ENCODE measurements at regions not wholly inside any gene's neighbourhood (a gene's known extent, or its start where the extent isn't known, plus 50 kb on each side); places are given as distances from the start of the nearest gene placed in this dataset.

- TF ChIP-seq BHLHE40 (IDR thresholded peaks at IDR 0.05; ENCODE audit: low read depth, low read length) (no peak), CEBPB (IDR thresholded peaks at IDR 0.05; ENCODE audit: low read depth, low read length) (no peak), MXI1 (IDR thresholded peaks at IDR 0.05; ENCODE audit: borderline replicate concordance, low read depth, low read length) (no peak), RAD21 (IDR thresholded peaks at IDR 0.05; ENCODE audit: low read length) (no peak), MAFK (IDR thresholded peaks at IDR 0.05; ENCODE audit: low read depth, low read length) (no peak), RCOR1 (IDR thresholded peaks at IDR 0.05; ENCODE audit: insufficient replicate concordance, low read length) (no peak)
- TF ChIP-seq, protein P1, sequence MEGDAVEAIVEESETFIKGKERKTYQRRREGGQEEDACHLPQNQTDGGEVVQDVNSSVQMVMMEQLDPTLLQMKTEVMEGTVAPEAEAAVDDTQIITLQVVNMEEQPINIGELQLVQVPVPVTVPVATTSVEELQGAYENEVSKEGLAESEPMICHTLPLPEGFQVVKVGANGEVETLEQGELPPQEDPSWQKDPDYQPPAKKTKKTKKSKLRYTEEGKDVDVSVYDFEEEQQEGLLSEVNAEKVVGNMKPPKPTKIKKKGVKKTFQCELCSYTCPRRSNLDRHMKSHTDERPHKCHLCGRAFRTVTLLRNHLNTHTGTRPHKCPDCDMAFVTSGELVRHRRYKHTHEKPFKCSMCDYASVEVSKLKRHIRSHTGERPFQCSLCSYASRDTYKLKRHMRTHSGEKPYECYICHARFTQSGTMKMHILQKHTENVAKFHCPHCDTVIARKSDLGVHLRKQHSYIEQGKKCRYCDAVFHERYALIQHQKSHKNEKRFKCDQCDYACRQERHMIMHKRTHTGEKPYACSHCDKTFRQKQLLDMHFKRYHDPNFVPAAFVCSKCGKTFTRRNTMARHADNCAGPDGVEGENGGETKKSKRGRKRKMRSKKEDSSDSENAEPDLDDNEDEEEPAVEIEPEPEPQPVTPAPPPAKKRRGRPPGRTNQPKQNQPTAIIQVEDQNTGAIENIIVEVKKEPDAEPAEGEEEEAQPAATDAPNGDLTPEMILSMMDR (conservative IDR thresholded peaks at IDR 0.05; ENCODE audit: low read depth, low read length) = no peak
- TF ChIP-seq, protein P2, sequence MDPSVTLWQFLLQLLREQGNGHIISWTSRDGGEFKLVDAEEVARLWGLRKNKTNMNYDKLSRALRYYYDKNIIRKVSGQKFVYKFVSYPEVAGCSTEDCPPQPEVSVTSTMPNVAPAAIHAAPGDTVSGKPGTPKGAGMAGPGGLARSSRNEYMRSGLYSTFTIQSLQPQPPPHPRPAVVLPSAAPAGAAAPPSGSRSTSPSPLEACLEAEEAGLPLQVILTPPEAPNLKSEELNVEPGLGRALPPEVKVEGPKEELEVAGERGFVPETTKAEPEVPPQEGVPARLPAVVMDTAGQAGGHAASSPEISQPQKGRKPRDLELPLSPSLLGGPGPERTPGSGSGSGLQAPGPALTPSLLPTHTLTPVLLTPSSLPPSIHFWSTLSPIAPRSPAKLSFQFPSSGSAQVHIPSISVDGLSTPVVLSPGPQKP (IDR thresholded peaks at IDR 0.05; ENCODE audit: borderline replicate concordance, low read depth, low read length) = no peak
- intact Hi-C loops (cut with micrococcal nuclease) (no loop called here), dilution Hi-C loops (cut with HindIII; ENCODE audit: low sequenced_read_pairs, unreplicated experiment) (no loop called here), in situ Hi-C loops (cut with MboI; ENCODE audit: low sequenced_read_pairs) (no loop called here)
- no peaks in the 10 kb centered on the region for H3K9me3 ChIP-seq (ENCODE audit: control insufficient read depth, insufficient read depth, low read length)
- ATAC-seq (ENCODE audit: low read depth) = no peak
- no peak overlapping the region for H3K4ac ChIP-seq (ENCODE audit: low read depth, low read length)
- no peaks in the 10 kb centered on the region for H3K27me3 ChIP-seq (ENCODE audit: control insufficient read depth, insufficient read depth, low read length)
- no peaks in the 10 kb centered on the region for H3K36me3 ChIP-seq (ENCODE audit: control insufficient read depth, insufficient read depth, low read length)
- H2AFZ ChIP-seq (replicated peaks; ENCODE audit: low read length, poor library complexity) = no peak overlapping the region
- DNase-seq = no peak
- POLR2A ChIA-PET (ENCODE audit: unreplicated experiment) = no interaction called here
- no peak overlapping the region for H3K4me2 ChIP-seq (ENCODE audit: low read depth, low read length)
- no peak overlapping the region for H3K9ac ChIP-seq (ENCODE audit: low read depth, low read length)
- no peak overlapping the region for H4K91ac ChIP-seq (ENCODE audit: insufficient read depth, low read depth, low read length)
- no peak overlapping the region for H3K56ac ChIP-seq (ENCODE audit: extremely low read depth, insufficient read depth, low read length)
- H4K5ac ChIP-seq (ENCODE audit: low read depth, low read length) = no peak overlapping the region
- H2AK5ac ChIP-seq (ENCODE audit: low read depth, low read length) = no peak overlapping the region
- no peak overlapping the region for H2BK15ac ChIP-seq (ENCODE audit: low read depth, low read length)
- H2BK5ac ChIP-seq (ENCODE audit: low read depth, low read length, poor library complexity, severe bottlenecking) = no peak overlapping the region
- H3K9me1 ChIP-seq (ENCODE audit: insufficient read depth, low read length) = no peaks in the 10 kb centered on the region
- H2BK20ac ChIP-seq (ENCODE audit: low read depth, low read length) = no peak overlapping the region
- no peak overlapping the region for H3K18ac ChIP-seq (ENCODE audit: low read depth, low read length)
- H3K14ac ChIP-seq (replicated peaks; ENCODE audit: low read depth, low read length) = no peak overlapping the region
- no peak overlapping the region for H2AK9ac ChIP-seq (replicated peaks; ENCODE audit: low read depth, low read length, poor library complexity)
- H3K4me1 ChIP-seq (ENCODE audit: control insufficient read depth, insufficient read depth, low read length) = no peaks in the 10 kb centered on the region
- no peaks in the 10 kb centered on the region for H4K20me1 ChIP-seq (ENCODE audit: insufficient read depth, low read length)
- WGBS, 2 experiments (ENCODE audit: extremely low coverage in 2 of 2, insufficient read length in 1 of 2) = no CpG with 5 or more reads among the region's 5 CpGs
- H4K8ac ChIP-seq (ENCODE audit: low read depth in 2 of 2, low read length in 2 of 2) = no peak overlapping the region
- H3K23ac ChIP-seq (ENCODE audit: low read depth, low read length) = no peak overlapping the region
- H3K79me1 ChIP-seq (ENCODE audit: low read depth in 1 of 2, low read length in 2 of 2) = no peaks in the 10 kb centered on the region
- no TSS peak for BruUV-seq (replicated peaks)
- no peak overlapping the region for H3K4me3 ChIP-seq (ENCODE audit: insufficient read depth, low read depth, low read length)
- CTCF ChIA-PET = no interaction called here
- no peak overlapping the region for H2BK120ac ChIP-seq (ENCODE audit: low read depth, low read length)
- no peak overlapping the region for H3K27ac ChIP-seq (ENCODE audit: insufficient read depth, low read length)
Observed at GRCh38 chr7:136173874-136174273, 196.7 kb upstream of the MTPN start.
